Fibroblast of skin of right quadriceps (primary cell): ENCODE measurements at regions not wholly inside any gene's neighbourhood (a gene's known extent, or its start where the extent isn't known, plus 50 kb on each side); places are given as distances from the start of the nearest gene placed in this dataset.

Experiments
- DNase-seq: peaks from one replicate; pipeline ENCODE4 v3.0.0-alpha.2; 2013

GRCh38 chr12:126488806-126489205 is 1423.6 kb downstream of the AACS start:
- DNase-seq, result no peak

- DNase-seq, result no peak
These were observed 1426.9 kb downstream of the AACS start for GRCh38 chr12:126492181-126492580.

- DNase-seq, result peak; percentile 4
These were observed 1428.3 kb downstream of the AACS start for GRCh38 chr12:126493366-126494108.

GRCh38 chr12:126496201-126496600 is 1431.0 kb downstream of the AACS start:
- no peak for DNase-seq

- DNase-seq, result no peak
These were observed 1441.4 kb downstream of the AACS start for GRCh38 chr12:126506426-126507182.

GRCh38 chr12:126507231-126507630 is 1442.0 kb downstream of the AACS start:
- no peak for DNase-seq

GRCh38 chr12:126509572-126509971 is 1444.3 kb downstream of the AACS start:
- no peak for DNase-seq

- no peak for DNase-seq
These were observed 1445.4 kb downstream of the AACS start for GRCh38 chr12:126510630-126511029.

- DNase-seq, result no peak
These were observed 1448.0 kb downstream of the AACS start for GRCh38 chr12:126512916-126513913.

GRCh38 chr12:126518596-126519200 is 1453.5 kb downstream of the AACS start:
- no peak for DNase-seq

- no peak for DNase-seq
These were observed 1454.6 kb downstream of the AACS start for GRCh38 chr12:126519833-126520232.

GRCh38 chr12:126523891-126524290 is 1458.7 kb downstream of the AACS start:
- no peak for DNase-seq

- DNase-seq, result no peak
These were observed 1469.3 kb downstream of the AACS start for GRCh38 chr12:126534495-126534894.

GRCh38 chr12:126534942-126535341 is 1469.7 kb downstream of the AACS start:
- no peak for DNase-seq

GRCh38 chr12:126535971-126536370 is 1470.7 kb downstream of the AACS start:
- no peak for DNase-seq

GRCh38 chr12:126537961-126538530 is 1472.8 kb downstream of the AACS start:
- DNase-seq, result no peak

- DNase-seq, result no peak
These were observed 1473.7 kb downstream of the AACS start for GRCh38 chr12:126538888-126539287.

- DNase-seq, result no peak
These were observed 1480.2 kb downstream of the AACS start for GRCh38 chr12:126545411-126545810.

- no peak for DNase-seq
These were observed 1482.7 kb downstream of the AACS start for GRCh38 chr12:126547905-126548304.

- DNase-seq, result no peak
These were observed 1486.6 kb downstream of the AACS start for GRCh38 chr12:126551869-126552268.

GRCh38 chr12:126554625-126555024 is 1489.4 kb downstream of the AACS start:
- DNase-seq, result no peak

GRCh38 chr12:126557659-126558058 is 1492.4 kb downstream of the AACS start:
- no peak for DNase-seq
